GM18511 (cell line): ENCODE measurements at regions not wholly inside any gene's neighbourhood (a gene's known extent, or its start where the extent isn't known, plus 50 kb on each side); places are given as distances from the start of the nearest gene placed in this dataset.
A peak's percentile ranks its signal among the peaks of the same experiment; 100 is the strongest.
"Not testable (repeated sequence)": the region's sequence is repeated elsewhere in the genome, so short reads cannot be mapped to it uniquely, and the experiment has no call there.

Source experiments
- ATAC-seq: cut with Tn5 transposase; IDR thresholded peaks from one replicate; pipeline ENCODE4 v1.9.1; 2021; ENCODE audit warnings: mild to moderate bottlenecking, moderate library complexity; ENCODE audit not compliant: unreplicated experiment

DNA sequence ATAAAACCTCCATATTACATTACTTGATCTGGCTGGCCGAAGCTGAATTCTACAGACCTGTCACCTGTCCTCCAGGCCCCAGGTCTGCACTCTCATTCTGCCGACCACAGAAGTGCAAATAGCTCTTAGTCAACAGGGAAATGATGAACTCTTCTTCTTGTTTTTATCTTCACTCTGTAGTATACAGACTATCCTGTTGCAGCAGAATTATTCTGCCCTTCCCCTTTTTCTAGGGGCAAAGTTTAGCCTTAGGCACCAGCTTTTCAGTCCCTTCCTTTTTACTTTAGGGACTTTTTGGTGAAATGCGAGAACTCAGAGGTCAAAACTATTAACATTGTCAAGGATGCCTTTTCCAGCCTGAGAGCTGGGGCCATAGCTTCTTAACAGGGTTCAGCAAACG lies 229.6 kb upstream of the EGLN3 start:
- ATAC-seq: peak; percentile 60

- no peak for ATAC-seq
Measured at GRCh38 chr14:34179727-34180126, 228.9 kb upstream of the EGLN3 start.

GRCh38 chr14:34177466-34177865 lies 226.6 kb upstream of the EGLN3 start:
- no peak for ATAC-seq

DNA sequence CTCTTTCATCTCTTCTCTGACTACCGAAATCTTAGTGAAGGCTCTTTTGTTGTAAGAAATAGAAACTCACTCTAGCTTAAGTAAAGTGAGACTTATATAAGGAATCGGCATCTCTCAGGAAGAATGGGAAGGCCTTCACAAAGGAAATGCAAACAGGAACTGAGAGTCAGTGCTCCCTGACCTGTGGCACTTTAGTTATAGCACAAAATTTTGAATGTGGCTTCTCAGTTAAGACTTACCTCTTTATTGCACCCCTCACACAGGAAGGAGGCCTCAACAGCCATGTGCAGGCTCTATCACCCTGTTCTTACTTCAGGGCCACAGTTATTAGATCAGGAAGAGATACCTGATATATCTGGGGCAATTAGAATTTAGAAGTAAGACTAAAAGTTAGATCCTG lies 224.7 kb upstream of the EGLN3 start:
- peak; percentile 68 for ATAC-seq

DNA sequence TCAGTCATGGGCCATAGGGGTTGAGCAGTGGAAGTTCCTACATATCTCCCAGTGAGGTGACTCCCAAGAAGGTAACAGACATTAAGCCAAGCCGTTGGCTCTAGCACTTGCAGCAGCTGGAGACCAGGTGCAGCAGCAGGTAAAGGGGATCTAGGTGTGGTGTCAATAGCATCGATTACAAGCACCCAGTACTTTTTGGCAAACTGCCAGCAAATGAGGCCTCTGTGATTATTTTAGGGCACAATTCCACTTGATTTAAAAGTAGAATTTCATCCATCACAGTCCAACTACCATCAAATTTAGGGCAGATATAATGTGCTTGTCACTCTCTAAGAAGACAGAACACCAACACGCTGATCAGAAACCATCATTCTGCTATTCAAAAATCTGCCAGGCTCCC lies 224.1 kb upstream of the EGLN3 start:
- ATAC-seq: peak; percentile 15

DNA sequence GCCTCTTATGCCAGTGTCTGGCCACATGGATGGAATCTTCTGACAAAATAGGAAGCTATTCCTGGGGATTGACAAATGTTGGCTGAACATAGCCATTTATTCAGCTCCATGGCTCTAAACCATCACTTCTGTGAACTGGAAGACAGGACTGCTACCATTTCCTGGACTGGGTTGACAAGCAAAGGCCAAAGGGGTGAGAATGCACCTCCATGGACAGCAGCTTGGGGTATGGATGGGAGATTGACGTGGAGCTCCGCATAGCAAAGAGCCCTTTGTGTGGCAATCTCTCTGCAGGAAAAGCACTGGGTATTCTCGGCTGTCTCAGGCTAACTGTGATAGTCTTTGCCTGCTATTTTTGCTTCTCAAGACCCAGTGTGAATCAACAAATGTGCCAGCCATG lies 223.0 kb upstream of the EGLN3 start:
- no peak for ATAC-seq

DNA sequence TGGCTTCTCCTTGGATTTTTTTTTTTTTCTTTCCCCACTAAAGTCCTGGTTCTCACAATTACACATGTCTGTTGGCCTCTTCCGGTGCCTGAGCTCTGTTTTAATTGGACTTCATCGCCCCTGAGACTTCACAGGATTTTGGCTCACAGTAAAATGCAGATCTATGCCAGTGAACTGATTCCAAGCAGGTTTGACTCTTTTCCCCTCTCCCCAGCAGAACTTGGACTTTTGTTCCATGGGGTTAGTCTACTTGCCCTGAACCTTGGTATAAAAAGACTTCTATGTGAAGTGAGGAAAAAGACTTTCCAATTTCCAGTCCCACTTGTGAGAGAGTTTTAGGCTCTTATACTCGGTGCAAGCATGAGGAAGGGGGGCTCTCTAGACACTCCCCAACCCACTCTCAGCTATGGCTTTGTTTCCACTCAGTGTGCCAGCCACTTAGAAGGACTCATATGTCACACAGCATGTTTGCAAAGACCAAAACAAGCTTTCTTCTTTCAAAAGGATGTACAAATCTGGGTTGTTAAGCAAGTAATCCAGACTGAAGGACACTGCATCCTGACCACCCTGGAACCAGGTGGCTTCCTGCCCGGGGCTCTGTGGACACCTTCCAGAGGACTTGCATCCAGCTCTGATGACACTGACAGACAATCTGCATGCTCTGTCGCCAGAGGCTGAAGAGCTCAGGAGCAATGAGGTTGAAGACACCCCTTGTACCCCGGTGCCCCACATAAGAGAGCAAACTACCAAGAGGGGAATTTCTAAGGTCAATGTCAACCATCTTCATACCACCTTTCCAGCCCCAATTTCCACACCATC lies 221.9 kb upstream of the EGLN3 start:
- no peak for ATAC-seq

DNA sequence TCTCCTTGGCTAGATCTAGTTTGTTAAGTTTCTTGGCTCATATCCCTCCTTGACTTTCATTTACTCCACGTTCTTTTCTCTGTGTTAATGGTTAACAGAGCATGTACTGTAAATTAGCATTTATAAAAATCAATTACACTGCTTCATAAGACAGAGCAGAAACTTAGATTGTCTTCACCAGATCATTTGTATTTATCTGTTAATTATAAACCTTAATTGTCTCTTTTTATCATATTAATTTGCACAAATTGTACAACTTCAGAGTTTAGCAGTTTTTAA lies 221.2 kb upstream of the EGLN3 start:
- ATAC-seq: no peak

GRCh38 chr14:34171431-34172172 lies 220.7 kb upstream of the EGLN3 start:
- no peak for ATAC-seq

GRCh38 chr14:34170882-34171281 lies 220.0 kb upstream of the EGLN3 start:
- ATAC-seq: no peak

DNA sequence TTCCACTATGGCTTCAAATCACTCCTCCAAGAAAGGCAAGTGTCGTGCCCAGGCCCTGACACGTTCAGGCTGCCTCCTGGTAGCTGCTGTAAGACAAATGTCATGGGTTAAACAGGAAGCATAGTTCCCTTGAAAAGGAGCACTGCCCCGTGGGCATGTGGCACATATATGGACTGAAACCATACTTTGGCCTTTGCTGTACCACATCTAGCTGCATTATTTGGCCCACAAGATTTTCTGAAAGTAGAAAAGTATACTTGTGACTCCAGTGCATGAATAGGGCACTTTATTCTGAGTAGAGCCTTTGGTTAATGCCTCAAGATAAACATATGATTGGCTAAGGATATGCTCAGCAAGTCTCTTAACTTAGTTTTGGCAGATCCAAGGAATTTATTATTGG lies 218.7 kb upstream of the EGLN3 start:
- no peak for ATAC-seq

DNA sequence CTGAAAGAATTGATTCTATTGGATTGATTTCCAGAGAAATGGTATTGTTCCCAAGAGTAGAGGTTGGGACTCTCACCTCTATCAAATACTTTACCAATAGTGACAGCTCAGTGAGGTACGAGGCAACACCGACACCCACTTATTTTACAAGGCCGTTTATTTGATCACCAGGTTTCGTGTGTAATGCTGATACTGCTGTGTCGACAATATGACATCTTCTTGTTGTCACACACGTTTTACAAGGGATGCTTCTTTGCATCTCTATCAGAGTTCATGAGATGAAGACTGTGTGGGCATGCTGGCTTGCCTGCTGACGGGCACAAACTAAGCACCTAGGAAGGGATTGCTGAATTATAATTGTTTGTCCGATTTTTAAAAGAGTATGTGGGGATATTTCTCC lies 217.8 kb upstream of the EGLN3 start:
- ATAC-seq: no peak

- no peak for ATAC-seq
Measured at GRCh38 chr14:34165847-34166350, 215.0 kb upstream of the EGLN3 start.

GRCh38 chr14:34164162-34164864 lies 213.4 kb upstream of the EGLN3 start:
- no peak for ATAC-seq

DNA sequence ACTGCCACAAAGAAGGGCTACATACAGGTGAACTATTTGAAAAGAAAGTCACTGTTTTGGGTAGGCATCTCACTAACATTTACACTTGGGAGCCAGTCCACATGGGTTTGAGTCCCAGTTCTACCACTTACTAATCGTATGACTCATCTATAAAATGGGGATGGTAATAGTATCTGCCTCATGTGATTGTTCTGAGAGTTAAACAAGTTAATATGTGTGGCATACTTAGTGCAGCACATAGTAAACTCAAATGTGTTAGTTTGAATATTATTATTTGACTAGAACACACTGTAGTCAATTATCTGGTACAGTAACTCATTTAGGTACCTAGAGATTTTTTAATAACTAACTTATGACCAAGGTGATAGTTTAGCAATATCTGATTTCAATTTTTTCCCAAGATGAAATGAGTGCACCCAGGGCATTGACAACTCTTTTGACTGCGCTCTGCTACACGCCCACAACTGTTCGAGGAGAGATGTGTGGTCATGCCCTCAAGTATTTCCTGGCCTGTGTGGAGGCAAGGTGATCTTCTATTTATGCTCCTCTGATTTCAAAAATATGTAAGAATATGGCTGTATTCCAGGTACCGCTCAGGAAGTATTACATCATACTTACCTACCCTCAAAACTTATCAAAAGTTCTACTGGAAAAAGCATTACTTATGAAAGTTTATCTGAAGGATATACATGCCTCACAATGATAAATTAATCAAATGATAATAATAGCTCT lies 210.6 kb upstream of the EGLN3 start:
- no peak for ATAC-seq

- no peak for ATAC-seq
Measured at GRCh38 chr14:34160619-34161018, 209.7 kb upstream of the EGLN3 start.

GRCh38 chr14:34157651-34158050 lies 206.8 kb upstream of the EGLN3 start:
- no peak for ATAC-seq

DNA sequence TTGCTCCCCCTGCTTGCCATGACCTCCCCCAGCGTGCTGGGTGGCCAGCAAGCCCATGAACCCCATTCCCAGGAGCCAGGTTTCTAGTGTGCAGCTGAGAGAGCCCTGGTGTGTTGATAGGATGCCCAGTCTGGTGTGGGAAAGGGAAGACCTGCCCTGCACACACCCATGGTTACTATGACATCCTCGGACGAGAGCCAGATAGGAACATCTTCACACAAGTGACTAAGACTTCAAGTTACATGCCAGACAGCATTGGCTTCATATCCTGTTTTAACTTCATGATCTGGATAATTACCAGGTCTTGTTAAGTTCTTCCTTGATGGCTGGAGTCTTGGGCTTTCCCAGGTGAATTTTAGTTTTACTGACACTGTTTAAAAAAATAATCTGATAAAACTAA lies 196.6 kb upstream of the EGLN3 start:
- no peak for ATAC-seq

GRCh38 chr14:34140127-34140526 lies 189.3 kb upstream of the EGLN3 start:
- ATAC-seq: not testable (repeated sequence)

DNA sequence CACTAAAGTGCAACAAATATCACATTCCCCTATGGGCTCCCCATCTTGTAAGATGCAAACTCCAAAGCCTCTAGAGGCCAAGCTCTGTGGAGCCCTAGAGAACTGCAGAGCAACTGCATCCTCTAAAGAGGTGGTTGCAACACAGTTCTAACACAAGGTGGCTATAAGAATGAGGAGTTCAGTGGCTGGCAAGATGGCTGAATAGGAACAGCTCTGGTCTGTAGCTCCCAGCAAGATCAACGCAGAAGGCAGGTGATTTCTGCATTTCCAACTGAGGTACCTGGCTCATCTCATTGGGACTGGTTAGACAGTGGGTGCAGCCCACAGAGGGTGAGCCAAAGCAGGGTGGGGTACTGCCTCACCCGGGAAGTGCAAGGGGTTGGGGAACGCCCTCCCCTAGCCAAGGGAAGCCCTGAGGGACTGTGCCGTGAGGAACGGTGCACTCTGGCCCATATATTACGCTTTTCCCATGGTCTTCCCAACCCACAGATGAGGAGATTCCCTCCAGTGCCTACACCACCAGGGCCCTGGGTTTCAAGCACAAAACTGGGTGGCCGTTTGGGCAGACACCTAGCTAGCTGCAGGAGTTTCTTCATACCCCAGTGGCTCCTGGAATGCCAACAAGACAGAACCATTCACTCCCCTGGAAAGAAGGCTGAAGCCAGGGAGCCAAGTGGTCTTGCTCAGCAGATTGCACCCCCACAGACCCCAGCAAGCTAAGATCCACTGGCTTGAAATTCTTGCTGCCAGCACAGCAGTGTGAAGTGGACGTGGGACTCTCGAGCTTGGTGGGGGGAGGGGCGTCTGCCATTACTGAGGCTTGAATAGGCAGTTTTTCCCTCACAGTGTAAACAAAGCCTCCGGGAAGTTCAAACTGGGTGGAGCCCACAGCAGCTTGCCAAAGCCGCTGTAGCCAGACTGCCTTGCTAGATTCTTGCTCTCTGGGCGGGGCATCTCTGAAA lies 188.6 kb upstream of the EGLN3 start:
- not testable (repeated sequence) for ATAC-seq
